ENCODE measurements at regions not wholly inside any gene's neighbourhood (a gene's known extent, or its start where the extent isn't known, plus 50 kb on each side); places are given as distances from the start of the nearest gene placed in this dataset.

GRCh38 chr3:78091478-78092119 lies 1051.7 kb downstream of the ROBO2 start:
- no peak for TF ChIP-seq CTCF (IDR thresholded peaks at IDR 0.05)
- no peak for TF ChIP-seq POLR2AphosphoS5 (IDR thresholded peaks at IDR 0.05)
- no peak for TF ChIP-seq POLR2A (IDR thresholded peaks at IDR 0.05)

Data from transverse colon (tissue), 4 donors.